HepG2 (cell line): ENCODE measurements at regions not wholly inside any gene's neighbourhood (a gene's known extent, or its start where the extent isn't known, plus 50 kb on each side); places are given as distances from the start of the nearest gene placed in this dataset.

Experiments
- ATAC-seq: fragments of 200-7000 bp; cut with Tn5 transposase; 3 replicates; pipeline ENCODE4 v1.9.1; 2020; ENCODE audit warnings: mild to moderate bottlenecking, moderate library complexity
- BruUV-seq: library from RNA; stranded (reverse); fragments of 400-500 nt; replicated peaks from 2 replicates; lab custom pipeline; 2021; lab: Mats Ljungman, UMichigan
- CTCF ChIA-PET: fragments of 300-600 bp; formaldehyde crosslinking; extraction: SDS; loops from one replicate; lab custom pipeline; 2021; ENCODE audit warnings: low total read pairs, inconsistent platforms, low intra/inter-chr PET ratio; lab: Yijun Ruan, JAX
- POLR2A ChIA-PET: fragments of 350-600 bp; sonication (Branson Sonifier 250); formaldehyde crosslinking; loops from one replicate; lab custom pipeline; 2020; ENCODE audit warnings: antibody characterized with exemption, inconsistent platforms; lab: Yijun Ruan, JAX
- DNase-seq: peaks from one replicate; pipeline ENCODE4 v3.0.0-alpha.2; 2015; ENCODE audit warnings: low spot score
- FAIRE-seq: peaks from 3 replicates; lab custom pipeline; 2011; peaks lifted over from hg19 to GRCh38; lab: Jason Lieb, UNC
- H2AFZ ChIP-seq: one replicate; pipeline ENCODE4 v1.6.1; 2011; ENCODE audit warnings: low read length, inconsistent platforms
- H3K27ac ChIP-seq: fragments of 300-600 bp; 3 replicates; pipeline ENCODE4 v1.8.0; 2011; ENCODE audit warnings: mixed run types, mild to moderate bottlenecking, mixed read lengths, low read length, inconsistent platforms; ENCODE audit not compliant: insufficient read depth; ENCODE audit errors: extremely low read length
- H3K27me3 ChIP-seq, 2 experiments: fragments of 200-600 bp in 1 of 2; 2 replicates in 1 of 2; 3 replicates in 1 of 2; pipeline versions ENCODE4 v1.6.0 to v1.8.0; 2011; ENCODE audit warnings: low read length in 2 of 2, mild to moderate bottlenecking in 2 of 2, moderate library complexity in 2 of 2, inconsistent platforms in 1 of 2; ENCODE audit not compliant: insufficient read depth in 2 of 2, control insufficient read depth in 1 of 2
- H3K36me3 ChIP-seq, 2 experiments: fragments of 200-600 bp in 1 of 2; replicated peaks in 1 of 2; 2 replicates in 1 of 2; 3 replicates in 1 of 2; pipeline versions ENCODE4 v1.5.1 to v1.8.0; 2011; ENCODE audit warnings: low read length in 2 of 2, inconsistent platforms in 1 of 2; ENCODE audit not compliant: insufficient read depth in 2 of 2, control insufficient read depth in 1 of 2
- H3K4me1 ChIP-seq: 2 replicates; pipeline ENCODE4 v1.5.1; 2012; ENCODE audit warnings: low read length, inconsistent platforms; ENCODE audit not compliant: insufficient read depth
- H3K4me2 ChIP-seq: 2 replicates; pipeline ENCODE4 v1.6.0; 2011; ENCODE audit warnings: low read depth, low read length, inconsistent platforms
- H3K4me3 ChIP-seq, 3 experiments: fragments of 200-600 bp in 1 of 3; sonication (generic), shearing (Covaris generic) in 1 of 3; replicated peaks in 1 of 3; 2 replicates each; pipeline ENCODE4 v1.5.1; 2011 to 2016; ENCODE audit warnings: low read length in 3 of 3, inconsistent platforms in 2 of 3, low read depth in 2 of 3, mild to moderate bottlenecking in 2 of 3, control low read depth in 1 of 3, mixed read lengths in 1 of 3; ENCODE audit not compliant: insufficient read depth in 1 of 3
- H3K79me2 ChIP-seq: one replicate; pipeline ENCODE4 v1.6.1; 2011; ENCODE audit warnings: low read length, inconsistent platforms; ENCODE audit not compliant: insufficient read depth
- H3K9ac ChIP-seq: 2 replicates; pipeline ENCODE4 v1.6.0; 2011; ENCODE audit warnings: mild to moderate bottlenecking, low read depth, low read length, inconsistent platforms; ENCODE audit not compliant: insufficient read depth
- H3K9me3 ChIP-seq: 2 replicates; pipeline ENCODE4 v1.5.1; 2012; ENCODE audit warnings: mild to moderate bottlenecking, low read length
- H4K20me1 ChIP-seq: 2 replicates; pipeline ENCODE4 v1.6.0; 2011; ENCODE audit warnings: inconsistent platforms, mild to moderate bottlenecking, low read length, moderate library complexity; ENCODE audit not compliant: insufficient read depth
- BCL6 ChIP-seq: IDR thresholded peaks from 2 replicates; pipeline ENCODE4 v1.6.1; 2016; ENCODE audit warnings: missing genetic modification reagents, missing compliant biosample characterization
- EED ChIP-seq: sonication (generic); formaldehyde crosslinking; IDR thresholded peaks from 2 replicates; pipeline ENCODE4 v1.5.0; 2020; ENCODE audit warnings: mild to moderate bottlenecking, missing genetic modification reagents
- GLI4 ChIP-seq: sonication (generic); formaldehyde crosslinking; IDR thresholded peaks from 2 replicates; pipeline ENCODE4 v1.5.1; 2020; ENCODE audit warnings: missing genetic modification reagents, mild to moderate bottlenecking, moderate library complexity, borderline replicate concordance
- HOXA7 ChIP-seq: sonication (generic); formaldehyde crosslinking; IDR thresholded peaks from 2 replicates; pipeline ENCODE4 v1.8.1; 2022; ENCODE audit warnings: mild to moderate bottlenecking, missing genetic modification reagents, moderate library complexity
- IRF2 ChIP-seq: IDR thresholded peaks from 2 replicates; pipeline ENCODE4 v1.6.1; 2018; ENCODE audit warnings: missing genetic modification reagents, missing compliant biosample characterization
- KAT2B ChIP-seq: fragments of 150-350 bp; IDR thresholded peaks from 2 replicates; pipeline ENCODE4 v1.6.1; 2014; ENCODE audit warnings: low read depth, low read length, borderline replicate concordance
- MLX ChIP-seq: IDR thresholded peaks from 2 replicates; pipeline ENCODE4 v1.6.1; 2016
- MTF2 ChIP-seq: sonication (generic); formaldehyde crosslinking; IDR thresholded peaks from 2 replicates; pipeline ENCODE4 v1.5.0; 2020; ENCODE audit warnings: missing genetic modification reagents, borderline replicate concordance
- MZF1 ChIP-seq: sonication (generic); formaldehyde crosslinking; IDR thresholded peaks from 2 replicates; pipeline ENCODE4 v1.8.1; 2023; ENCODE audit warnings: mild to moderate bottlenecking, missing genetic modification reagents, borderline replicate concordance
- PHF20 ChIP-seq: sonication (generic); formaldehyde crosslinking; IDR thresholded peaks from 2 replicates; pipeline ENCODE4 v1.5.0; 2020; ENCODE audit warnings: mild to moderate bottlenecking, missing genetic modification reagents
- POLR2G ChIP-seq: fragments of 200-400 bp; formaldehyde crosslinking; IDR thresholded peaks from 2 replicates; pipeline ENCODE4 v1.6.1; 2018; ENCODE audit warnings: mild to moderate bottlenecking, low read depth, low read length, moderate library complexity
- SRSF4 ChIP-seq: fragments of 200-400 bp; formaldehyde crosslinking; IDR thresholded peaks from one replicate; pipeline ENCODE4 v1.6.1; 2018; ENCODE audit warnings: mild to moderate bottlenecking, low read depth, low read length, moderate library complexity; ENCODE audit not compliant: poor library complexity, severe bottlenecking
- ZNF367 ChIP-seq: sonication (generic); formaldehyde crosslinking; IDR thresholded peaks from 2 replicates; pipeline ENCODE4 v1.4.0; 2020; ENCODE audit warnings: missing genetic modification reagents, borderline replicate concordance
- WGBS: methylation state at CpG from one replicate; pipeline ENCODE4 v1.1.6; 2017; ENCODE audit warnings: low lambda C conversion rate; 5-methylcytosine and 5-hydroxymethylcytosine counted together
- in situ Hi-C: cut with HindIII; loops from 2 replicates; pipeline ENCODE4 v1.10.0; 2017; ENCODE audit warnings: low pct_unique_long_range_greater_than_20kb; ENCODE audit not compliant: extremely low pct_ligation_motif_present
- intact Hi-C: fragments of 100-400 bp; cut with micrococcal nuclease; formaldehyde crosslinking; loops from one replicate; pipeline ENCODE4 v1.10.0; 2022; ENCODE audit not compliant: unreplicated experiment
- TF ChIP-seq, protein P1 (sequence below): sonication (generic); formaldehyde crosslinking; conservative IDR thresholded peaks from 2 replicates; pipeline ENCODE4 v1.4.0; 2020; ENCODE audit warnings: mild to moderate bottlenecking, missing genetic modification reagents, moderate library complexity
- TF ChIP-seq, protein P2 (sequence below): sonication (generic); formaldehyde crosslinking; IDR thresholded peaks from 2 replicates; pipeline ENCODE4 v1.8.1; 2023; ENCODE audit warnings: mild to moderate bottlenecking, inconsistent platforms, moderate library complexity, missing genetic modification reagents, borderline replicate concordance

DNA sequence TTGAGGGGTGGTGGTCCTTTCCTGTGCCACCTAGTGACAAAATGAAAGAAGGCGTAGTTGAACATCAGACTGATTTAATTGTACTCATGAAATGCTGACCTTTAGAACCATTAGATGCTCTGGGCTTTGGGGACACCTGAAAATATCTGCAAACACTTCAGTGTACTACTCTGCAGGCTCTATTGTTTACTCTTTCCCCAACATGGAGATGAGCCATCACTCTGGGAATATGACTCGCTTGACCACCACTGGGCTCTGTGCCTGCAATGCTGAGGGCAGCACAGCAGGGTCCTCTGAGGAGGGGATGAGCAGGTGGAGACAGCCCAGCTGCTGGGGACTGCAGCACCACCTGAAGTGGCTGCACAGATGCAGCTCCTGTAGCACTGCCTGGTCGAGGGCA, 74.8 kb upstream of the SLC24A3 start:
- Histone ChIP-seq H3K27me3 (no peaks in the 10 kb centered on the region), H3K36me3 (no peaks in the 10 kb centered on the region), H3K79me2 (no peaks in the 10 kb centered on the region), H3K9me3 (peaks cover 80% of the 10 kb centered on the region), H2AFZ (no peak overlapping the region), H4K20me1 (no peaks in the 10 kb centered on the region), H3K4me2 (no peak overlapping the region), H3K4me1 (no peaks in the 10 kb centered on the region), H3K9ac (no peak overlapping the region), H3K4me3 (no peak overlapping the region), H3K27ac (no peak overlapping the region)
- 10% methylated on average over 3 of the region's 3 CpGs for WGBS
- in situ Hi-C loops (no loop called here), intact Hi-C loops (no loop called here)
- FAIRE-seq (no peak), DNase-seq (no peak), ATAC-seq (no peak)
- ChIA-PET CTCF (no interaction called here), POLR2A (no interaction called here)
- BruUV-seq: no TSS peak
- TF ChIP-seq IRF2 (CRISPR knock-in tag) (no peak), EED (CRISPR knock-in tag) (no peak), PHF20 (CRISPR knock-in tag) (no peak), SRSF4 (no peak), BCL6 (CRISPR knock-in tag) (no peak)
- TF ChIP-seq, protein P1, sequence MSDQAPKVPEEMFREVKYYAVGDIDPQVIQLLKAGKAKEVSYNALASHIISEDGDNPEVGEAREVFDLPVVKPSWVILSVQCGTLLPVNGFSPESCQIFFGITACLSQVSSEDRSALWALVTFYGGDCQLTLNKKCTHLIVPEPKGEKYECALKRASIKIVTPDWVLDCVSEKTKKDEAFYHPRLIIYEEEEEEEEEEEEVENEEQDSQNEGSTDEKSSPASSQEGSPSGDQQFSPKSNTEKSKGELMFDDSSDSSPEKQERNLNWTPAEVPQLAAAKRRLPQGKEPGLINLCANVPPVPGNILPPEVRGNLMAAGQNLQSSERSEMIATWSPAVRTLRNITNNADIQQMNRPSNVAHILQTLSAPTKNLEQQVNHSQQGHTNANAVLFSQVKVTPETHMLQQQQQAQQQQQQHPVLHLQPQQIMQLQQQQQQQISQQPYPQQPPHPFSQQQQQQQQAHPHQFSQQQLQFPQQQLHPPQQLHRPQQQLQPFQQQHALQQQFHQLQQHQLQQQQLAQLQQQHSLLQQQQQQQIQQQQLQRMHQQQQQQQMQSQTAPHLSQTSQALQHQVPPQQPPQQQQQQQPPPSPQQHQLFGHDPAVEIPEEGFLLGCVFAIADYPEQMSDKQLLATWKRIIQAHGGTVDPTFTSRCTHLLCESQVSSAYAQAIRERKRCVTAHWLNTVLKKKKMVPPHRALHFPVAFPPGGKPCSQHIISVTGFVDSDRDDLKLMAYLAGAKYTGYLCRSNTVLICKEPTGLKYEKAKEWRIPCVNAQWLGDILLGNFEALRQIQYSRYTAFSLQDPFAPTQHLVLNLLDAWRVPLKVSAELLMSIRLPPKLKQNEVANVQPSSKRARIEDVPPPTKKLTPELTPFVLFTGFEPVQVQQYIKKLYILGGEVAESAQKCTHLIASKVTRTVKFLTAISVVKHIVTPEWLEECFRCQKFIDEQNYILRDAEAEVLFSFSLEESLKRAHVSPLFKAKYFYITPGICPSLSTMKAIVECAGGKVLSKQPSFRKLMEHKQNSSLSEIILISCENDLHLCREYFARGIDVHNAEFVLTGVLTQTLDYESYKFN: no peak

DNA sequence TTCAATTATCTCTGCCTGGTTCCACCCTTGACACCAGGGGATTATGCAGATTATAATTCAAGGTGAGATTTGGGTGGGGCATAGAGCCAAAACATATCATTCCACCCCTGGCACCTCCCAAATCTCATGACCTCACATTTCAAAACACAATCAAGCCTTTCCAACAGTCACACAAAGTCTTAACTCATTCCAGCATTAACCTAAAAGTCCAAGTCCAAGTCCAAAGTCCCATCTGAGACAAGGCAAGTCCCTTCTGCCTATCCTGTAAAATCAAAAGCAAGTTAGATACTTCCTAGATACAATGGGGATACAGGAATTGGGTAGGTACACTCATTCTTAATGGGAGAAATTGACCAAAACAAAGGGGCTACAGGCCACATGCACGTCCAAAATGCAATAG, 73.7 kb upstream of the SLC24A3 start:
- Histone ChIP-seq H2AFZ (no peak overlapping the region), H3K36me3 (no peaks in the 10 kb centered on the region), H3K9me3 (peaks cover 69% of the 10 kb centered on the region), H3K79me2 (no peaks in the 10 kb centered on the region), H3K27ac (no peak overlapping the region), H3K4me3 (no peak overlapping the region), H3K27me3 (no peaks in the 10 kb centered on the region), H3K9ac (no peak overlapping the region), H3K4me2 (no peak overlapping the region), H4K20me1 (no peaks in the 10 kb centered on the region), H3K4me1 (no peaks in the 10 kb centered on the region)
- no TSS peak for BruUV-seq
- CTCF ChIA-PET: no interaction called here
- intact Hi-C loops: no loop called here
- no peak for DNase-seq
- in situ Hi-C loops: no loop called here
- WGBS: 5% methylated on average over 1 of the region's 1 CpG
- POLR2A ChIA-PET: no interaction called here
- FAIRE-seq: no peak
- ATAC-seq: no peak
- TF ChIP-seq KAT2B (no peak), MZF1 (CRISPR knock-in tag) (no peak), MLX (CRISPR knock-in tag) (no peak), HOXA7 (CRISPR knock-in tag) (no peak), POLR2G (no peak), ZNF367 (no peak), MTF2 (CRISPR knock-in tag) (no peak), GLI4 (CRISPR knock-in tag) (no peak)
- TF ChIP-seq, protein P2, sequence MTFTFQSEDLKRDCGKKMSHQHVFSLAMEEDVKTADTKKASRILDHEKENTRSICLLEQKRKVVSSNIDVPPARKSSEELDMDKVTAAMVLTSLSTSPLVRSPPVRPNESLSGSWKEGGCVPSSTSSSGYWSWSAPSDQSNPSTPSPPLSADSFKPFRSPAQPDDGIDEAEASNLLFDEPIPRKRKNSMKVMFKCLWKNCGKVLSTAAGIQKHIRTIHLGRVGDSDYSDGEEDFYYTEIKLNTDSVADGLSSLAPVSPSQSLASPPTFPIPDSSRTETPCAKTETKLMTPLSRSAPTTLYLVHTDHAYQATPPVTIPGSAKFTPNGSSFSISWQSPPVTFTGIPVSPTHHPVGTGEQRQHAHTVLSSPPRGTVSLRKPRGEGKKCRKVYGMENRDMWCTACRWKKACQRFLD (CRISPR knock-in tag): no peak
